Gastrocnemius medialis (tissue), 4 donors: ENCODE measurements at regions not wholly inside any gene's neighbourhood (a gene's known extent, or its start where the extent isn't known, plus 50 kb on each side); places are given as distances from the start of the nearest gene placed in this dataset.

ENCODE experiments used
- CTCF ChIP-seq, 5 experiments: fragments of 450-650 bp in 3 of 5; fragments of 200-600 bp in 2 of 5; sonication (generic) in 2 of 5; IDR thresholded peaks in 4 of 5; conservative IDR thresholded peaks in 1 of 5; 1 replicate in 4 of 5; 2 replicates in 1 of 5; pipeline ENCODE4 v1.5.1; 2016 to 2019; ENCODE audit warnings: antibody characterized with exemption in 5 of 5, mild to moderate bottlenecking in 3 of 5, moderate library complexity in 3 of 5
- POLR2A ChIP-seq, 2 donors: fragments of 450-650 bp; IDR thresholded peaks; one replicate each; pipeline ENCODE4 v1.6.1; 2017; ENCODE audit warnings: antibody characterized with exemption in 2 of 2, mild to moderate bottlenecking in 2 of 2, moderate library complexity in 2 of 2

GRCh38 chr6:1091900-1092299, 220.0 kb upstream of the FOXQ1 start:
- TF ChIP-seq POLR2A (IDR thresholded peaks at IDR 0.05) (no peak), CTCF (IDR thresholded peaks at IDR 0.05 in 4 of 5, conservative IDR thresholded peaks at IDR 0.05 in 1 of 5) (no peak)
